Heart left ventricle (tissue), 13 donors: ENCODE measurements at regions not wholly inside any gene's neighbourhood (a gene's known extent, or its start where the extent isn't known, plus 50 kb on each side); places are given as distances from the start of the nearest gene placed in this dataset.

Source experiments
- POLR2A ChIP-seq, 2 donors: fragments of 450-650 bp; IDR thresholded peaks; one replicate each; pipeline ENCODE4 v1.6.1; 2017; ENCODE audit warnings: antibody characterized with exemption in 2 of 2, mild to moderate bottlenecking in 2 of 2, moderate library complexity in 2 of 2
- TF ChIP-seq, protein P1 (sequence below), 12 donors: fragments of 200-600 bp; sonication (generic) in 4 of 12; IDR thresholded peaks; one replicate each; pipeline versions ENCODE4 v1.5.0 to v1.8.0; 2018 to 2022; ENCODE audit warnings: antibody characterized with exemption in 12 of 12, mild to moderate bottlenecking in 5 of 12
- donor health status: ischemic (EF 13 %, LVEDD 7.1; RV severe dilation, severe dysfunction).
- donor health status: DM: no; HTN: yes; CAD: no.
- donor health status: DM: no; HTN: no; CAD: no.
- donor health status: ischemic (EF 25% LVEDD 6.9; RV normal size, moderate dysfunction).
- donor health status: ischemic (EF 25% LVEDD 5.7; RV mildly dilated, moderate dysfunction).
- donor health status: ischemic (EF 35%, LVEDD 5.7; RV mildly dilated, moderate dysfunction).
- donor health status: nonischemic (EF 11% LVEDD 7.7; RV severe dilation, severe dysfunction).
- donor health status: DM: yes; HTN: yes; CAD: no.
- donor health status: PGD.
- donor health status: ischemic (EF 29% LVEDD 5.4; RV normal size, mild dysfunction).
- donor health status: nonischemic (EF 23%, LVEDD 6.1; RV moderate dilation, normal function).

GRCh38 chr7:28237363-28237762, 56.8 kb upstream of the JAZF1 start:
- TF ChIP-seq POLR2A (IDR thresholded peaks at IDR 0.05): no peak
- TF ChIP-seq, protein P1, sequence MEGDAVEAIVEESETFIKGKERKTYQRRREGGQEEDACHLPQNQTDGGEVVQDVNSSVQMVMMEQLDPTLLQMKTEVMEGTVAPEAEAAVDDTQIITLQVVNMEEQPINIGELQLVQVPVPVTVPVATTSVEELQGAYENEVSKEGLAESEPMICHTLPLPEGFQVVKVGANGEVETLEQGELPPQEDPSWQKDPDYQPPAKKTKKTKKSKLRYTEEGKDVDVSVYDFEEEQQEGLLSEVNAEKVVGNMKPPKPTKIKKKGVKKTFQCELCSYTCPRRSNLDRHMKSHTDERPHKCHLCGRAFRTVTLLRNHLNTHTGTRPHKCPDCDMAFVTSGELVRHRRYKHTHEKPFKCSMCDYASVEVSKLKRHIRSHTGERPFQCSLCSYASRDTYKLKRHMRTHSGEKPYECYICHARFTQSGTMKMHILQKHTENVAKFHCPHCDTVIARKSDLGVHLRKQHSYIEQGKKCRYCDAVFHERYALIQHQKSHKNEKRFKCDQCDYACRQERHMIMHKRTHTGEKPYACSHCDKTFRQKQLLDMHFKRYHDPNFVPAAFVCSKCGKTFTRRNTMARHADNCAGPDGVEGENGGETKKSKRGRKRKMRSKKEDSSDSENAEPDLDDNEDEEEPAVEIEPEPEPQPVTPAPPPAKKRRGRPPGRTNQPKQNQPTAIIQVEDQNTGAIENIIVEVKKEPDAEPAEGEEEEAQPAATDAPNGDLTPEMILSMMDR (IDR thresholded peaks at IDR 0.05): no peak
